ENCODE measurements at regions not wholly inside any gene's neighbourhood (a gene's known extent, or its start where the extent isn't known, plus 50 kb on each side); places are given as distances from the start of the nearest gene placed in this dataset.

- Histone ChIP-seq H3K36me3 (ENCODE audit: control insufficient read depth in 2 of 2, extremely low read depth in 1 of 2, insufficient read depth in 1 of 2, low read length in 1 of 2) (no peaks in the 10 kb centered on the region), H3K4me3 (ENCODE audit: control insufficient read depth in 1 of 2, extremely low read depth in 1 of 2, low read length in 1 of 2) (no peak overlapping the region), H3K27ac (ENCODE audit: low read length) (no peak overlapping the region), H3K4me1 (ENCODE audit: control insufficient read depth in 1 of 2, extremely low read depth in 1 of 2, insufficient read depth in 2 of 2, low read length in 2 of 2) (peaks cover 0 to 6% of the 10 kb centered on the region in 2 experiments), H3K27me3 (replicated peaks in 1 of 2; ENCODE audit: control insufficient read depth in 2 of 2, extremely low read depth in 1 of 2, insufficient read depth in 2 of 2, low read length in 1 of 2) (peaks cover 0 to 5% of the 10 kb centered on the region in 2 experiments), H3K9me3 (no peaks in the 10 kb centered on the region)
- peaks cover 0 to 3% (median 0%) of the 10 kb centered on the region in 3 donors for H3K9me3 Mint-ChIP-seq
- no peaks in the 10 kb centered on the region for H3K36me3 Mint-ChIP-seq
- peaks cover 0 to 18% (median 0%) of the 10 kb centered on the region in 3 donors for H3K4me1 Mint-ChIP-seq
- WGBS (ENCODE audit: insufficient coverage) = 95% methylated on average over 3 of the region's 13 CpGs
- H3K4me3 Mint-ChIP-seq = no peak overlapping the region
- CTCF ChIA-PET = interaction anchor here (0.5 to 0.6 kb wide), 3 partner anchors 26 to 537 kb away, joined by 3 to 4 read pairs (median 4); no protein-coding TSS in a partner anchor
- ATAC-seq (replicated peaks in 1 of 4) (peak in 2 of 4 experiments; percentile 20 to 77), DNase-seq (peak in 21 of 35 experiments; percentile 2 to 61 (median 12))
- H3K27me3 Mint-ChIP-seq = peaks cover 4 to 8% of the 10 kb centered on the region in 2 donors
- no peak overlapping the region for H3K27ac Mint-ChIP-seq
- POLR2A ChIA-PET = interaction anchor here in 1 of 2 donors (0.5 kb wide), 1 partner anchor 711 kb away, joined by 15 read pairs; no protein-coding TSS in a partner anchor
Measured at GRCh38 chr4:26175006-26175786, 145.6 kb upstream of the RBPJ start.

GRCh38 chr4:26175905-26176470 is 144.8 kb upstream of the RBPJ start:
- H3K4me3 ChIP-seq (ENCODE audit: control insufficient read depth in 1 of 2, extremely low read depth in 1 of 2, low read length in 1 of 2) = no peak overlapping the region
- peaks cover 0 to 18% (median 0%) of the 10 kb centered on the region in 3 donors for H3K4me1 Mint-ChIP-seq
- H3K27me3 Mint-ChIP-seq = peaks cover 4 to 8% of the 10 kb centered on the region in 2 donors
- H3K27me3 ChIP-seq (replicated peaks in 1 of 2; ENCODE audit: control insufficient read depth in 2 of 2, extremely low read depth in 1 of 2, insufficient read depth in 2 of 2, low read length in 1 of 2) = peaks cover 0 to 2% of the 10 kb centered on the region in 2 experiments
- H3K9me3 Mint-ChIP-seq = peaks cover 0 to 3% (median 0%) of the 10 kb centered on the region in 3 donors
- no peaks in the 10 kb centered on the region for H3K36me3 Mint-ChIP-seq
- WGBS (ENCODE audit: insufficient coverage) = no CpG with 5 or more reads among the region's 4 CpGs
- no peak overlapping the region for H3K4me3 Mint-ChIP-seq
- H3K4me1 ChIP-seq (ENCODE audit: control insufficient read depth in 1 of 2, extremely low read depth in 1 of 2, insufficient read depth in 2 of 2, low read length in 2 of 2) = peaks cover 0 to 6% of the 10 kb centered on the region in 2 experiments
- POLR2A ChIA-PET = no interaction called here
- DNase-seq (no peak), ATAC-seq (replicated peaks in 1 of 4) (no peak)
- H3K9me3 ChIP-seq = no peaks in the 10 kb centered on the region
- H3K27ac ChIP-seq (ENCODE audit: low read length) = no peak overlapping the region
- no peak overlapping the region for H3K27ac Mint-ChIP-seq
- CTCF ChIA-PET = interaction anchor here in 1 of 2 donors (0.5 kb wide), 1 partner anchor 538 kb away, joined by 4 read pairs; no protein-coding TSS in a partner anchor
- H3K36me3 ChIP-seq (ENCODE audit: control insufficient read depth in 2 of 2, extremely low read depth in 1 of 2, insufficient read depth in 1 of 2, low read length in 1 of 2) = no peaks in the 10 kb centered on the region

GRCh38 chr4:26176598-26177149 is 144.1 kb upstream of the RBPJ start:
- POLR2A ChIA-PET = interaction anchor here in 1 of 2 donors (0.7 kb wide), 1 partner anchor 180 kb away, joined by 3 read pairs; no protein-coding TSS in a partner anchor
- CTCF ChIA-PET = no interaction called here
- H3K4me3 Mint-ChIP-seq = no peak overlapping the region
- Histone ChIP-seq H3K36me3 (ENCODE audit: control insufficient read depth in 2 of 2, extremely low read depth in 1 of 2, insufficient read depth in 1 of 2, low read length in 1 of 2) (no peaks in the 10 kb centered on the region), H3K9me3 (no peaks in the 10 kb centered on the region), H3K4me1 (ENCODE audit: control insufficient read depth in 1 of 2, extremely low read depth in 1 of 2, insufficient read depth in 2 of 2, low read length in 2 of 2) (peaks cover 0 to 6% of the 10 kb centered on the region in 2 experiments), H3K27ac (ENCODE audit: low read length) (no peak overlapping the region), H3K27me3 (replicated peaks in 1 of 2; ENCODE audit: control insufficient read depth in 2 of 2, extremely low read depth in 1 of 2, insufficient read depth in 2 of 2, low read length in 1 of 2) (peaks cover 0 to 2% of the 10 kb centered on the region in 2 experiments), H3K4me3 (ENCODE audit: control insufficient read depth in 1 of 2, extremely low read depth in 1 of 2, low read length in 1 of 2) (no peak overlapping the region)
- ATAC-seq (replicated peaks in 1 of 4) (no peak), DNase-seq (no peak)
- H3K27ac Mint-ChIP-seq = no peak overlapping the region
- peaks cover 4 to 8% of the 10 kb centered on the region in 2 donors for H3K27me3 Mint-ChIP-seq
- H3K4me1 Mint-ChIP-seq = peaks cover 0 to 18% (median 0%) of the 10 kb centered on the region in 3 donors
- H3K36me3 Mint-ChIP-seq = no peaks in the 10 kb centered on the region
- H3K9me3 Mint-ChIP-seq = peaks cover 0 to 3% (median 0%) of the 10 kb centered on the region in 3 donors
- 84% methylated on average over 4 of the region's 8 CpGs for WGBS (ENCODE audit: insufficient coverage)

- ChIA-PET POLR2A (interaction anchor here in 1 of 2 donors (0.7 kb wide), 1 partner anchor 149 kb away, joined by 4 read pairs; no protein-coding TSS in a partner anchor), CTCF (no interaction called here)
- Histone ChIP-seq H3K36me3 (ENCODE audit: control insufficient read depth in 2 of 2, extremely low read depth in 1 of 2, insufficient read depth in 1 of 2, low read length in 1 of 2) (no peaks in the 10 kb centered on the region), H3K4me3 (ENCODE audit: control insufficient read depth in 1 of 2, extremely low read depth in 1 of 2, low read length in 1 of 2) (no peak overlapping the region), H3K27ac (ENCODE audit: low read length) (no peak overlapping the region), H3K9me3 (no peaks in the 10 kb centered on the region), H3K27me3 (replicated peaks in 1 of 2; ENCODE audit: control insufficient read depth in 2 of 2, extremely low read depth in 1 of 2, insufficient read depth in 2 of 2, low read length in 1 of 2) (no peaks in the 10 kb centered on the region), H3K4me1 (ENCODE audit: control insufficient read depth in 1 of 2, extremely low read depth in 1 of 2, insufficient read depth in 2 of 2, low read length in 2 of 2) (peaks cover 0 to 6% of the 10 kb centered on the region in 2 experiments)
- no peak overlapping the region for H3K27ac Mint-ChIP-seq
- no peak for ATAC-seq (replicated peaks in 1 of 4)
- no peaks in the 10 kb centered on the region for H3K27me3 Mint-ChIP-seq
- H3K4me3 Mint-ChIP-seq = no peak overlapping the region
- DNase-seq = no peak
- H3K9me3 Mint-ChIP-seq = peaks cover 0 to 3% (median 0%) of the 10 kb centered on the region in 3 donors
- WGBS (ENCODE audit: insufficient coverage) = no CpG with 5 or more reads among the region's 6 CpGs
- H3K36me3 Mint-ChIP-seq = no peaks in the 10 kb centered on the region
- H3K4me1 Mint-ChIP-seq = peaks cover 0 to 15% (median 0%) of the 10 kb centered on the region in 3 donors
Measured at GRCh38 chr4:26178854-26179253, 142.0 kb upstream of the RBPJ start.

- Histone ChIP-seq H3K27me3 (replicated peaks in 1 of 2; ENCODE audit: control insufficient read depth in 2 of 2, extremely low read depth in 1 of 2, insufficient read depth in 2 of 2, low read length in 1 of 2) (no peaks in the 10 kb centered on the region), H3K9me3 (no peaks in the 10 kb centered on the region), H3K36me3 (ENCODE audit: control insufficient read depth in 2 of 2, extremely low read depth in 1 of 2, insufficient read depth in 1 of 2, low read length in 1 of 2) (no peaks in the 10 kb centered on the region), H3K27ac (ENCODE audit: low read length) (no peak overlapping the region), H3K4me3 (ENCODE audit: control insufficient read depth in 1 of 2, extremely low read depth in 1 of 2, low read length in 1 of 2) (no peak overlapping the region), H3K4me1 (ENCODE audit: control insufficient read depth in 1 of 2, extremely low read depth in 1 of 2, insufficient read depth in 2 of 2, low read length in 2 of 2) (peaks cover 0 to 6% of the 10 kb centered on the region in 2 experiments)
- Mint-ChIP-seq H3K9me3 (peaks cover 0 to 3% (median 0%) of the 10 kb centered on the region in 3 donors), H3K4me3 (no peak overlapping the region), H3K36me3 (no peaks in the 10 kb centered on the region), H3K27ac (no peak overlapping the region), H3K27me3 (no peaks in the 10 kb centered on the region), H3K4me1 (peaks cover 0 to 15% (median 0%) of the 10 kb centered on the region in 3 donors)
- DNase-seq (no peak), ATAC-seq (replicated peaks in 1 of 4) (no peak)
- ChIA-PET CTCF (no interaction called here), POLR2A (interaction anchor here in 1 of 2 donors (0.7 kb wide), 1 partner anchor 149 kb away, joined by 4 read pairs; no protein-coding TSS in a partner anchor)
- WGBS (ENCODE audit: insufficient coverage) = no CpG with 5 or more reads among the region's 6 CpGs
Measured at GRCh38 chr4:26179316-26179760, 141.5 kb upstream of the RBPJ start.

GRCh38 chr4:26181616-26182015 is 139.2 kb upstream of the RBPJ start:
- H3K4me1 Mint-ChIP-seq = peaks cover 0 to 5% (median 0%) of the 10 kb centered on the region in 3 donors
- Histone ChIP-seq H3K4me1 (ENCODE audit: control insufficient read depth in 1 of 2, extremely low read depth in 1 of 2, insufficient read depth in 2 of 2, low read length in 2 of 2) (no peaks in the 10 kb centered on the region), H3K27ac (ENCODE audit: low read length) (no peak overlapping the region), H3K36me3 (ENCODE audit: control insufficient read depth in 2 of 2, extremely low read depth in 1 of 2, insufficient read depth in 1 of 2, low read length in 1 of 2) (no peaks in the 10 kb centered on the region), H3K4me3 (ENCODE audit: control insufficient read depth in 1 of 2, extremely low read depth in 1 of 2, low read length in 1 of 2) (no peak overlapping the region), H3K9me3 (no peaks in the 10 kb centered on the region), H3K27me3 (replicated peaks in 1 of 2; ENCODE audit: control insufficient read depth in 2 of 2, extremely low read depth in 1 of 2, insufficient read depth in 2 of 2, low read length in 1 of 2) (no peaks in the 10 kb centered on the region)
- ChIA-PET CTCF (no interaction called here), POLR2A (no interaction called here)
- peaks cover 0 to 3% (median 0%) of the 10 kb centered on the region in 3 donors for H3K9me3 Mint-ChIP-seq
- DNase-seq (no peak), ATAC-seq (replicated peaks in 1 of 4) (no peak)
- H3K27me3 Mint-ChIP-seq = no peaks in the 10 kb centered on the region
- no peak overlapping the region for H3K27ac Mint-ChIP-seq
- no peak overlapping the region for H3K4me3 Mint-ChIP-seq
- no CpG with 5 or more reads among the region's 1 CpG for WGBS (ENCODE audit: insufficient coverage)
- no peaks in the 10 kb centered on the region for H3K36me3 Mint-ChIP-seq
